Glomerular visceral epithelial cell (primary cell): ENCODE measurements at regions not wholly inside any gene's neighbourhood (a gene's known extent, or its start where the extent isn't known, plus 50 kb on each side); places are given as distances from the start of the nearest gene placed in this dataset.

Experiments used
- DNase-seq: peaks from one replicate; pipeline ENCODE4 v3.0.0-alpha.2; 2016; ENCODE audit errors: extremely low spot score

DNA sequence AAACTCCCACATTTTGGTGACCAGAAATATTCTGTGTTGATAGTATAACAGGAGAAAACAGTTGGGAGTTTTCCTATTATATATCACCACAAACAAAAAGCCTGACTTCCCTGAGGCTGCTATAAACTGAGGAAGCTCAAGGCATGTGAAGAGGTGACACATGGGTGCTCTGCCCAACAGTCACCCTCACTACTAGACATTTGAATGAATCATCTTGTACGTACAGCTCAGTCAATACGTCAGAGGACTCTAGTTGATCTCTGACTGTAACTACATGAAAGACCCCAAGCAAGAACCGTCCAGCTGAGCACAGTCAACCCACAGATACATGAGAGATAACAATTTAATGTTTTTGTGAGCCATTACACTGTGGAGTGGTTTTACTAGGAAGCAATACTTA, 338.3 kb upstream of the ATP11B start:
- no peak for DNase-seq

DNA sequence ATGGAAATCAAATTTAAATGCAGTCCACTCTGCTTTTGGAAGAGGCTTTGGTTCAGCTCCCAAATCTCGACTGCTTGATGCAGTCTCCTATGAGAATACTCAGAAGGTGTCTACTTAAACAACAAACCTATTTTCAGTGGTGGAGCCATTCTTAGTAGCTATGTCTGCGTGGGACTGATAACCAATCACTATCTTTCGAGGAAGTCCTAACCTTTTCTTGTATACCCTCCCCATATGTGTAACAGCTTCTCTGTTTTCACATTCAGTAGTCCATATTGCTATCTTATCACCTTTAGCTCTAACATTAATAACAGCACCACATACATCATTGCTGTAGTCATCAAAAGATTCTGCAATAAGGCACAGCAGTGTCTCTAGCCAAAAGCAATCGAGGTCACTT, 333.0 kb upstream of the ATP11B start:
- DNase-seq, result no peak

DNA sequence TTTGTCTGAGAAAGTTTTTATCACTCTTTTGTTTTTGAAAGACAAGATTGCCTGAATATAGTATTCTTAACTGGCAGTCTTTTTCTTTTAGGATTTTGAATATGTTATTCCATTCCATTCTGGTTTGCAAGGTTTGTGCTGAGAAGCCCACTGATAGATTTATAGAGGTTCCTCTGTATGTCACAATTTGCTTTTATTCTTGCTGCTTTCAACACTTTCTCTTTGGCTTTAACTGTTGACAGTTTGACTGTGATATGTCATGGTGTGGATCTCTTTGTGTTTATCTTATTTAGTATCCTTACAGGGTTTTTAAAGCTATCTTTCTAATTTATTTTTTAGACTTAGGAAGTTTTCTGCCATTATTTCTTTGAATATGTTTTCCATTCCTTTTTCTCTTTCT, 331.2 kb upstream of the ATP11B start:
- no peak for DNase-seq

DNA sequence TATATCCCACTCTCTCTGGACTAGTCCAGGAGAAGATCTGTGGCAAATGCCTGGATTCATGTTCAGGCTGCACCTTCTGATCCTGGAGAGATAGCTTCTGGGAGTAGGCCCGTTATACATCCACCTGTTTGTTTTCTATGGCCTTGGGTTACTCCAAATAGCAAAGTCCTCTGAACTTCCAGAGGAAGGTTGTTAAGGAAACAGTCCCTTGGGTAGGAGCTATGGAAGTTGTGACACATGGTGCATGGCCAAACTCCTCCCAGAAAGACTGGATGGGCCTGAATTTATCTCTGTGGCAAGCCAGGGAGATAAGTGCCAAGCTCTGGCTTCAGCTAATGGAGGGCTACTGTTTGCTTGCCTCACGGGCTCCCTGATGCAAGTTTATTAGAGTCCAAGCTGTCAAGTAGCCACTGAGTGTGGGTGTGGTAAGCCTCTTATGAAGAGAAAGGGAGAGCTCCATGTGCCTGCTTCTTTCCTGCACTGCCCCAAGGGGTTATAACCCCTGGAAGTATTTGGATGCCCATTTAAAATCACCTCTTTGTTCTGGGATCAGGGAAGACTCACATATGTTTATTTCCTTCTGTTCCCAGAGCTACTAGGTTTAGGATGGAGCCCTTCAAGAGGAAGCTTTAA, 328.7 kb upstream of the ATP11B start:
- no peak for DNase-seq

DNA sequence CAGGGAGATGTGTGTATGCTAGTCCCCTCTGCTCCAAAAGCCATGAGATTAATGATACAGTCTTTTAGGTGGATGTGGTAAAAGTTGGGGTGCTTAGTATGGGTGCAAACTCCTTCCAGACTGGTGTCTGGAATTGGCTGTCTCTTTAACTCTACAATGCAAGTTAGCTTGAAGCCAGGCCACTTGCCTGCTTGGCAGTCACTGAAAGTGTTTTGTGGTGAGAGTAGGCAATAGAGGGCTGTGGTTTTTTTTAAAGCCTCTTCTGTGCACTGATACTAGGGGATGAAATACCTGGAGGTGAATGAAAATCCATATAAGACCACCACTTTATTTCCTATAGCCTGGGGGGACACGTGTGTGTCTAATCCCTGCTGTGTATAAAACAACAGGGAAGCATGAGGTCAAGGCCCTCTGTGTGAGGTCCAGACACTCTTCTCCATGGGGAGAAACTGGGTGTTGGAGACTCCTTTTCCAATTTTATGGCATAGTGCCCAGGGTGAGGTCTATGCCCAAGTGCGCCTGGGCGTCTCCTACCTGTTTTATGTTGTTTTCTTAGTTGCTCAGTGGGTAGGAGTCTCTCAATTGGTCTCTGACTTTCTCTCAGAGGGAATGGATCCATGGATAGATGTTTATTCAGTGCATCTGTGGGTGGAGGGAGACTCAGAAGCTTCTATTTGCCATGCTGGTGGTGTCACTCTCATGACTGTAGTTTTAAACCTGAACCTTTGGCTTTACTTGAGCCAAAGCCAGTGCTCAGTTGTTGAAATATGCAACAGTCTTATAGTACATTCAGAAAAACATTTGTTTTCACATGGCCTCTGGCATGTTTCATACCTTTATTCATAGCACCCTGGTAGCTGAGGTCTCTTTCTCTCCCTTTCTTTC, 327.8 kb upstream of the ATP11B start:
- no peak for DNase-seq

DNA sequence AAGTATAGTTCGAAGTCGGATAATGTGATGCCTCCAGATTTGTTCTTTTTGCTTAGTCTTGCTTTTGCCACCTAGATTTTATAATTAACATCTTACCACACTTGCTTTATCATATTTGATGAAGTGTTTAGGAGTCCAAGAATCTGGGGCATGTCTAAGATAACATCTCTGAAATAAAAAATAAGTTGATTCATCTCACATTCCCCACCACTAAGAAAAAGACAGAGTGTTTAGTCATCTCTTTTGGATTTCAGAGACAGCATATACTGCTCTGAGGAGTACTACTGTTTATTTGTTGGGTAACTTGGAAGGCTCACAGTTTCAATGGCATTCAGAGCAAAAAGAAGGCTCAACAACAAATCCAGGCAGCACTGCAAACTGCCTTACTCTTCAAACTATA, 324.2 kb upstream of the ATP11B start:
- no peak for DNase-seq

DNA sequence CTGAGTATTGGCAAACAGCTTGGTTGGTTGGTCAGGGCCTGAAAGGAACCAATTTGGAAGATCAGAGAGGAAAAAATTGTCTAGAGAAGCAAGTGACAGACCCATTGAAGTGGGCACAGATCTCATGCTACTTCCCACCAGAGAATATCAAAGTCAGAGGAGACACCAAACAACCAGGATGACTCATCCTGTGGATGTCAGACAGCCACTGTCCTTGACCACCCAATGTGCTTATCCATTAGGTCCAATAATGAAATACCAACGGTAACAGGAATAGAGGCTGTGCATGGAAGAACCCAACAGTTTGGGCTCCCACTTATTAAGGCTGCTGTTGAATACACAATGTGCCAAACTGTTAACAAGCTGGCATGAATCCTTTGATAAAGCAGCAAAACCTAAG, 323.1 kb upstream of the ATP11B start:
- DNase-seq, result no peak

DNA sequence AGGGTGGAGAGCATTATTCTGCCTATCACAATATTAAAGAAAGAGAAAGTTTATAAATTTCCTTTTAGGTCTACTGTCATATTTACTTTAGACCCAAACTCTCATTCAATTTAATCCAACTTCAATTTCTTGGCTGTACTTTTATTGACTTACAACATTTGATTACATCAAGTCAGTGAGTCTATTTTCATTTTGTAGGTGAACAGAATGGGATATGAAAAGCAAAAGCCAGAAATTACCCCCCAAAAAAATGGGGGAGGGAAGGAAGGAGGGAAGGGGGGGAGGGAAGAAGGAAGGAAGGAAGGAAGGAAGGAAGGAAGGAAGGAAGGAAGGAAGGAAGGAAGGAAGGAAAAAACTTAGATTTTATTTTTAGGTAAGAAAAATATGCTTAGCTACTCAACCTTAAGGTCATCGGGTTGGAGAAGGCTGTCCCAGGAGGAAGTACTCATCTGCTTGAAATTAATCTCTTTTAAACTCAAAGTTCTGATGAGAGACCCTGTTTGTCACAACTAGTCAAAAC, 320.1 kb upstream of the ATP11B start:
- DNase-seq, result no peak

DNA sequence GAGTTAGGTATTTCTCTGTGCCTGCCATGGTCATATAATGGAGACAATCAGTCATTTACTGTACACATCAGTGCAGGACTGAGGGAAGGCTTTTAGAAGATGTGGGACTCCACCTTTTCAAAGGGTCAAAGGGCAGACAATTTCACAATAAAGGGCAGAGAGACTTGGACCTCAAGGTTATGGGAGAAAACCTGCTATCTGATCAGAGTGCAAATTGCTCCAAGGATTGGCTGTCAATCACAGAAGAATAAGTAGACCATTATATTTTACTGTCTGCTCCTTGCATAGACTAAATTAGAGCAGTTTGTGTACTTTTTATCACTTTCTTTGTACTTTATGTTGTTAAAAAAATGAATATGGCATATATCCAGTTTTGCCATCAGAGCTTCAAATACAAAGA, 314.9 kb upstream of the ATP11B start:
- no peak for DNase-seq

DNA sequence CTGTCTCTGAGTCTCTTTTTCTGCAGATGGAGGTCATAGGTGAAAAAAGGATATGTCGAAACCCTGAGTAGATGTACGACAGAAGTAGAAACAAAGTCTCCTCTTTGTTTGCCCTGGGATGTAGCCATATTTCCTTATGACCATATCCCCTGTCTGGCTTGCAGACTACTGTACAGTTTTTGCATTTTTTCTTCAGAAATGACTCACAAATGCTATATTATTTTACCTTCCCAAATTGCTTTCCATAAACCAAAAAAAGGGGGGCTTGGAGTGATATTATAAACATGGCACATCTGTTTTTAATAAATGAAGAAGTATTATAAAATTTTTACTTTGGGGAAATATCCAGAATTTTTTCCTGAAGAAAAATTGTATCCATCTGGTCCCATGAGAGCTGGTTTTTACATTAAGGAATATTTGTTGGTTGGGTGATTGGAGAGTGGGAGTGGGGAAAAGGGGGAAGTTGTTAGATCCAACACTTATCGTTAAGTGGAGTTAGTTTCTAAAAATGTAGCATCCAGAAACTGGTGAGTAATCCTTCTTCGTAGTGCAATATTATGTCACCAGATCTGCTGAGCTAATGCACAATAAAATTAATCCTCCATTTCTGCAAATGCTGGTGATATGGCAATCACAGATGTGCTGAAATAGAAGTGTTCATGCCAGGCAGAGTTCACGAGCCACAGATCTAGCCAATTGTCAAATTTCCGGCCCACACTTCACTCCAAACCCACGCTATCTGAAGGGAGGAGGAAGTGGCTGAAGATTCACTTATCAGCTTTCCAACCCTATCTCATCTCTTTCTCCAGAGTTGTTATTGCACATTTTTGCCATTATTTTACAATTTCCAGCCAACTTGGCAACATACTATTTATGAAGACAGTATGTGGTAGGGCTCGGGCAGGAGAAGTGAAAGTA, 313.6 kb upstream of the ATP11B start:
- DNase-seq, result no peak

DNA sequence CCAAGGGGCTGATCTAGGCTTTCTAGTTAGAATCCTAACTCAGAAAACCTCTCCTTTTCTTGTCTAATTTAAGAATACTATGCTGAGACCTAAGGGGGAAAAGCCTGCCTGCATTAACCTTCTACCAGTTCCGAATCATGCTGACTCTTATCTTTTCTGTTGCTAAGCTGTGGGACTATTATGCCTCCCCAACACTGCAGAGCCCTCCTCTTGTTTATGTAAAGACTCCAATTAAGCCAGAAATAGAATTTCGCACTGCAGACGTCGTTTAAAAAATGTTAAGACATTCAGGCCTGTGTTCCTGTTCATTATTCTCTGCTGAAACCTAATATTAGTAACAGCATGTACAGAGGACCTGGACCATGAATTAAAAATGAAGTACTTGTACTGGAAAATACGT, 310.6 kb upstream of the ATP11B start:
- no peak for DNase-seq

DNA sequence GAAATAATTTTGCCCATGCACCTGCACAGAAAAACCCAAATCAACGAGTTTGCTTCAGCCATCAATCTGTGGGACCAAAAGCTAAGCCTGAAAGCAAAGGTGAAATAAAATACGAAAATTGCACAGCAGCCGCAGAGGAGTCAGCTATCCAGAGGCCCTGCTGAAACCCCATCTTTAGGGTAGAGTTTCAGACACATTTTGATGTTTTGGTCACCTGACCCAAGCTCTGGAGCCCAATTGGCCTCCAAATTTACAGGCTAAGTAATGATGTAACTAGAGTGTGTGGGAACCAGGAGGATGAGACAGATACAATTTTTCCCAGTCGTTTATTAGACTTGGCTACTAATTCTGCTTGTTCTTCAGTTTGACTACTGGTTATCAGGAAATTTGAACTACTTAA, 308.6 kb upstream of the ATP11B start:
- DNase-seq, result no peak

DNA sequence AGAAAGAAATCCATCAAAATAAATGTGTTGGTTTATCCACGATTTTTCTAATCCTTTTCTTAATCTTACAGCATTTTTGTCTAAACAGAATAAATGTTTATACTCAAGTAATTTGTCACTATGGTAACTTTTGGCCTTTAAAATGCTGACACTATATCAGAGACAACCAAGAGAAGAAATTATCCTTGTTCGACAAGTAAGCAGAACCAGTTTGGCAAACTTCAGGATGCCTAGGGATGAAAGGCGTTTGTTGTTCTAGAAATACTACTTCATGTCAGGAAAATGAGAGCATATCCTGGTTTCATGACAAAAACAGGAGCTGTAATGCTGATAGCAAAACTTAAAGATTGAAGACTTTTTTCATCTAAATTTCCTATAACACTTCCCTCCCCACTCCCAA, 308.0 kb upstream of the ATP11B start:
- no peak for DNase-seq

DNA sequence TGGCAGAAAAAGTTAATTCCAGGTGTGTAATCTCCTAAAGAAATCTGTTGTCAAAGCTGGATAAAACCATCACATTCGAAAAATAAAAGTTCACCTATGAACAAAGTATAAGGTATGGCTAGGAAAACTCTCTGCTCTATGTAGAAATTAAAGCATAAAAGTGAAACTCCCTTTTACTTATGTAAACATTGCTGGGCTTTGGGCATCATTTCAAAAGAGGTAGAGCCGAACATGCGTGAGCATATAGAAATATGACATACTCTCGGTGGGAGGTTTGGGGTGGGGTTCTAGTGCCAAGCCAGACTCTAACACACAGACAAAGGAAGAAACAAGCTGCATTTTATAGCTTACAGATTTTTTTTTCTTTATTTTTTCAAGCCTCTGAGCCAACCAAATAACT, 306.8 kb upstream of the ATP11B start:
- no peak for DNase-seq

DNA sequence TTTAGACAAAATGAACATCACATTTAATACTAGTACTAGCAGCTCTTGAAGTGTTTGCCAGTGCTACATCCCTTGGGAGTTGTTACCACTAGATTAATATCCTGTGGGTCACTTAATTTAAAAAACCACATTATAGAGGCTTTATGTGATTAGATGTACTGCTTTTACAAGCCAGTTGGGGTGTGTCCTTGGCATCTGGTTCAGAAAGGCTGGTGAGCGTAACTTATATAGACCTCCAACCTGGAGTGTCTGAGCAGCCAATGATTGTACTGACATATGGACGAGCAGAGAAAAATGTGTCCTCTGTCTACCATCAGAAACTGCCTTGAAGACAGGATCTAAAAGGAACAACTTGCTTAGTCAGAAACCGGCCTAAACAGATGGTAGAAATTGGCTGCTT, 306.2 kb upstream of the ATP11B start:
- no peak for DNase-seq

DNA sequence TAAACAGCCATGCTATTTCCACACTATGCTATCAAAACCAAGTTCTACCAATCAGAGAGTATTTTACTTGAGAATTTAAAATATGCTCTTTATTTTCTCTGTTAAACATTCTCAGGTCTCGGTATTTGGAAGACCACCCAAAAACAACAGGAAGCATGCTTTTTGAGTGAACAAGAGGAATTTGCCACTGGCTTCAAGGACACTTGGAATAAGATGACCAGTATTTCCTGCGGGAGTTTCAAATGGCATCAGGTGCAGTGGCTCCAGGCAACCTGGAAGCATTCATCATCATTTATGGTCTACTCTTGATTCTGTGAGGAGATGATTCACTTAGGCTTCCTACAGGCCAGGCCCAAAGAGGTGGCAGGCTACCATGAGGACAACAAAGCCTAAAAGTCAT, 305.7 kb upstream of the ATP11B start:
- no peak for DNase-seq

DNA sequence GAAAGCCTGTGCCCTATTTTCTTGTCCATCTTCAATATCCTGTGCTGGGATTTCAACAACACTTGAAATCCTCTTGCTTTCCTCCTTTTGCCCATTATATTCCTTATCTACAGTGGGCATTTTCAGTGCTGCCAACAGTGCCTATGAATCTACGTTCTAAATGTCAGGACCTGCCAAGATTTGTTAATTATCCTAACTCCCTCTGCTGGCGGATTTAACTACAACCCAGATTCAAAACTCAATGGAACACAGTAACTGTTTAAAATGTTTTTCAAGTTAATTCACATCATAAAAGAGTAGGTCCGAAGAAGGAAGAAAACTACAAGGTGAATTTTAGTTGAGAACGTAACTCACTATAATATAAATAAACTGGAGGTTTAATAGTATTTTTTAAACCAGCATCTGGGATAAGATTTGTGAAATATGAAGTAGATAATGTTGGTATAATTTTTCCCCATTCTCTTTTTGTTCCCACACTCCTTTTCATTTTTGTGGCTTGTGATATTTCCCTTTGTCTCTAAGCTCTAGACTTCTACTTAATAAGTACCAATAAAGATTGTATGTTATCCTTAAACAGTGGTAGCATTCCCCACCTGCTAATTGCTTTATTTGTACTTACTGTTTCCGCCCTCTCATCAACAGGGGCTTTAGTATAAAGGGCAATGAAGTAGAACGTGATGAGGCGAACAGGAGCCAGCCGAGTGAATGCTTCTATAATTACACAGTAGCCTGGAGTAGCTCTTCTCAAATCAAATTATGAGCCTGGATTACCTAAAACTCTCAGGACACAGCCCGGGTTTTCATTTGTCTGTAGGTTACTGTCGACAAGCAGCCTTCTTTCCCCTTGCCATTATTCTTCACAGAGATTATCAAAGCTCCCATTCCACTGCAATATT, 302.5 kb upstream of the ATP11B start:
- peak; percentile 25 for DNase-seq

DNA sequence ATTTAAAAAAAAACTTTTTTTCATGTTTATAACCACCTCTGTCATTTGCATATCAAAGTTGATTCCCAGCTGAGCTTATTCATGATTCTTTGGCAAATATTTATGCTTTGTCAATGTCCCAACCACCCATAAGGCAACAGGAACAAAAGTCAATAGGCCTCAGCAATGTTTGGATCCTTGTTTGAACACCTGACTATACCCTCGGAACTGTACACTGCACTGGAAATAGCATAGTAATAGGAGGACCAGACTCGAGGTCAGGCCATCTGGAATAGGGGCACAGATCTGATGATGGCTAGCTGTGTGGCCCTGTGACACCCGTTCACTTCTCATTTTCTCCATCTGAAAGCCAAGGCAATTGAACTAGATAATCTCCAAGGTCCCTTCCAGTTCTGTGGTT, 301.7 kb upstream of the ATP11B start:
- no peak for DNase-seq

DNA sequence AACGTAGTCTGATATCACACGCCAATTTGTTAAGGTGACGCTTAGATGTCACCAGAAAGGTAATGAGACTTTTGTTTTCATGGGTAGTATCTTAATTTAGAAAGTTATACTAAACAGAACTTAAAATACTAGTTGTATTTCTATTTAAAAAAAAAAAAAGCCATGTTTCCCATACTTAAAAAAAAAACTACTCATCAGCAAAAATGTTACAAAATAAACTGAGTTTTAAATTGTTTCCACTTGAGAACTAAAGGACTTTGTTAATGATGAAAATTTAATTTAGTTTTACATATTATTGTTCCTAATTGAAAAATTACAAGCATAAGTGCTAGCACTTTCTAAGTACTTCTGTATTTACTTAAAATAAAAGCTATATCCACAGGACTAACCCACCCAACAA, 300.8 kb upstream of the ATP11B start:
- DNase-seq, result no peak

DNA sequence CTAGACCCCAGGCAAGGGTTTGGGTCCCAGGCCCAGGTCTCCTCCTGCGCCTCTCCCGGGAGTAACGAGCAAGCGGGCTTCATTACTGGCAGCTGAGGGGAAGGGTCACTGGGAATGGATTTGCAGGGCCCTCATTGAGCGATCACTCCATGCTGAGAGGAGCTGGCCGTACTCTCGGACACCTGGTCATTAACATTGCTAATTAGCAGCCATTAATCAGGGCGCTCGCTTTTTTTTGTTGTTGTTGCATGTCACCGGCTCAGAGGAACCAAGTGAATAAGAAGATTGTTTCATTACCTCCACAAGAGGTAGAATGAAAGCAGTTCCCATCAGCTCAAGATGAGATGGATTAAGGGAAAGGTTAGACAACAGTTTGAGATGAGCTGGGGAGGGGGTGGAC, 293.0 kb upstream of the ATP11B start:
- no peak for DNase-seq

DNA sequence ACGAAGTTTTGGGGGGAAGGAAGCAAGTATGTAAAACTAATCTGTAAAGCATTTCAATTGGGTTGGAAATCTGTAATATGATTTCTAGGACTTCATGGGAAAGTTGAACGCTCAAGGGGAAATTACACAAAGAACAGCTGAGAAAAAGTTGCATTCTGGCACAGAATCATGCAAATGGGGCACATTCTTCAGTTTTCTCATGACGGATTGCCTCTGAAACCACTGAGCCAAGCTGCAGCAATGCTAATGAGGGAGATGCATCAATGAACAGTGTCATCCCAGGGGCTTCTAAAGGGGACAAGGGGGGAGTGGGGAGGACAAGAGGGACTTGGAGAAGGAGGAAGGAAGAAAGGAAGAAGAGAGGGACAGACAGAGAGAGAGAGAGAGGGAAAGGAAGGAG, 291.4 kb upstream of the ATP11B start:
- DNase-seq, result no peak
